ENCODE measurements at regions not wholly inside any gene's neighbourhood (a gene's known extent, or its start where the extent isn't known, plus 50 kb on each side); places are given as distances from the start of the nearest gene placed in this dataset.

DNA sequence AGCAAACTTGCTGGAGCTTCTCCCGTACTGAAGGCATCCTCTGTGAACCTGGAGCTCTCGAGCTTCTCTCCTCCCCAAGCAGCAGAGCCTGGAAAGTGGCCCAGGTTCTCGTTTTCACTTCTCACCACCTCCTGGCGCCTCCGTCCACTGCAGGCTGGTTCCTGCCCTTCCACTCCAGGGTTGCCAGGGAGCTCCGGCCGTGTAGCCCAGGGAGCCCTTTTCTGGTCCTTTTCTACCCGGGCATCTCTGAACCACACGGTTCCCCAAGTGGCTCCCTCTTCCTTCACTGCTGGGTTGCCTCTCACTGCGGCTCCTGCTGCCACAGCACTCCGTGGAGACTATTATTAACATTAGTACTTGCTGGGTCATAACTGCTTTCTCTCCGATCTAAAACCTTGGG is 208.6 kb upstream of the PPP2R2D start:
- Histone ChIP-seq H3K36me3 (ENCODE audit: insufficient read depth, low read length) (no peaks in the 10 kb centered on the region), H3K4me3 (ENCODE audit: low read length) (no peak overlapping the region), H3K27me3 (ENCODE audit: insufficient read depth, low read depth, low read length) (no peaks in the 10 kb centered on the region), H3K9me2 (ENCODE audit: insufficient read depth, low read length) (no peaks in the 10 kb centered on the region), H3F3A (ENCODE audit: insufficient read depth, low read length, poor library complexity, severe bottlenecking) (no peaks in the 10 kb centered on the region), H3K79me2 (replicated peaks; ENCODE audit: insufficient read depth, low read length) (no peaks in the 10 kb centered on the region), H4K20me1 (ENCODE audit: insufficient read depth) (no peaks in the 10 kb centered on the region), H3K9ac (ENCODE audit: low read length) (no peak overlapping the region), H3K27ac (ENCODE audit: low read length) (no peak overlapping the region), H3K9me3 (ENCODE audit: low read length) (no peaks in the 10 kb centered on the region), H2AFZ (ENCODE audit: low read depth, low read length) (no peak overlapping the region), H3K4me2 (ENCODE audit: low read length) (no peak overlapping the region)
- TF ChIP-seq EP300 (conservative IDR thresholded peaks at IDR 0.05; ENCODE audit: poor library complexity, severe bottlenecking) (no peak), TAF1 (IDR thresholded peaks at IDR 0.05; ENCODE audit: low read depth) (no peak), POLR2AphosphoS5 (IDR thresholded peaks at IDR 0.05) (no peak), CTCF (IDR thresholded peaks at IDR 0.05; ENCODE audit: poor library complexity, severe bottlenecking) (no peak), SMC3 (conservative IDR thresholded peaks at IDR 0.05; ENCODE audit: poor library complexity) (no peak), EZH2 (IDR thresholded peaks at IDR 0.05; ENCODE audit: borderline replicate concordance, insufficient read depth, low read length, poor library complexity, severe bottlenecking) (no peak), MXI1 (conservative IDR thresholded peaks at IDR 0.05; ENCODE audit: poor library complexity, severe bottlenecking) (no peak), RAD21 (conservative IDR thresholded peaks at IDR 0.05) (no peak)
- TF ChIP-seq, protein P1, sequence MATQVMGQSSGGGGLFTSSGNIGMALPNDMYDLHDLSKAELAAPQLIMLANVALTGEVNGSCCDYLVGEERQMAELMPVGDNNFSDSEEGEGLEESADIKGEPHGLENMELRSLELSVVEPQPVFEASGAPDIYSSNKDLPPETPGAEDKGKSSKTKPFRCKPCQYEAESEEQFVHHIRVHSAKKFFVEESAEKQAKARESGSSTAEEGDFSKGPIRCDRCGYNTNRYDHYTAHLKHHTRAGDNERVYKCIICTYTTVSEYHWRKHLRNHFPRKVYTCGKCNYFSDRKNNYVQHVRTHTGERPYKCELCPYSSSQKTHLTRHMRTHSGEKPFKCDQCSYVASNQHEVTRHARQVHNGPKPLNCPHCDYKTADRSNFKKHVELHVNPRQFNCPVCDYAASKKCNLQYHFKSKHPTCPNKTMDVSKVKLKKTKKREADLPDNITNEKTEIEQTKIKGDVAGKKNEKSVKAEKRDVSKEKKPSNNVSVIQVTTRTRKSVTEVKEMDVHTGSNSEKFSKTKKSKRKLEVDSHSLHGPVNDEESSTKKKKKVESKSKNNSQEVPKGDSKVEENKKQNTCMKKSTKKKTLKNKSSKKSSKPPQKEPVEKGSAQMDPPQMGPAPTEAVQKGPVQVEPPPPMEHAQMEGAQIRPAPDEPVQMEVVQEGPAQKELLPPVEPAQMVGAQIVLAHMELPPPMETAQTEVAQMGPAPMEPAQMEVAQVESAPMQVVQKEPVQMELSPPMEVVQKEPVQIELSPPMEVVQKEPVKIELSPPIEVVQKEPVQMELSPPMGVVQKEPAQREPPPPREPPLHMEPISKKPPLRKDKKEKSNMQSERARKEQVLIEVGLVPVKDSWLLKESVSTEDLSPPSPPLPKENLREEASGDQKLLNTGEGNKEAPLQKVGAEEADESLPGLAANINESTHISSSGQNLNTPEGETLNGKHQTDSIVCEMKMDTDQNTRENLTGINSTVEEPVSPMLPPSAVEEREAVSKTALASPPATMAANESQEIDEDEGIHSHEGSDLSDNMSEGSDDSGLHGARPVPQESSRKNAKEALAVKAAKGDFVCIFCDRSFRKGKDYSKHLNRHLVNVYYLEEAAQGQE (IDR thresholded peaks at IDR 0.05; ENCODE audit: borderline replicate concordance) = no peak

DNA sequence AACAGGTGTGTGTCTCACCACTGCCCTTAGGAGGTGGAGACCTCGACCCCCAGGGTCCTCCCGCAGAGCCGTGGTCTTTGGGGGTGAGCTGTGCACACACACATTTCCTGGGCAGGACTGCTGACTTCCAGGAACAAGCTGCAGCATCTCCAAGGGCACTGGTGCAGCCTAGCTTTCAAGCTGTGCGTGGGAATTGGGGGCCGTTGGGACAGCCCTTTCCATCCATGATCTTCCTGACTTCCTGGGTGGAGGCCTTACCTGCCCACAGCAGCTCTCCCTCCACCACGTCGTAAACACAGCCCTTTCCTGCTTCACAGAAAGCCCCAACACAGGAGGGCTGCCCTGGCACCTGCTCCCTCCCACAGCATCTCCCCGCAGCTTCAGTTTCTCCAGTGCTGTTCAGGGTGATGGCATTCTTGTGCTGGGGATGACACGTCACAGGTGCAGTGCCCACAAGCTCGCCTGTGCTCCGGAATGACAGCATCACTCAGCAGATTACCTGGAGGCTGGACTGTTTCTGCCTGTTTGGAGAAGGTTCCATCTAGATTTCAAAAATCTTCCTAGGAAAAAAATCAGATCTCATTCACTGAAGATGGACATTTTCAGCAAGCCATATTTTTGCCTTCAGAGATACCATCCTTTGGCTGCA is 208.0 kb upstream of the PPP2R2D start:
- no peak overlapping the region for H3K4me2 ChIP-seq (ENCODE audit: low read length)
- TF ChIP-seq MXI1 (conservative IDR thresholded peaks at IDR 0.05; ENCODE audit: poor library complexity, severe bottlenecking) = no peak
- no peak for TF ChIP-seq TAF1 (IDR thresholded peaks at IDR 0.05; ENCODE audit: low read depth)
- TF ChIP-seq CTCF (IDR thresholded peaks at IDR 0.05; ENCODE audit: poor library complexity, severe bottlenecking) = no peak
- TF ChIP-seq EZH2 (IDR thresholded peaks at IDR 0.05; ENCODE audit: borderline replicate concordance, insufficient read depth, low read length, poor library complexity, severe bottlenecking) = no peak
- no peak for TF ChIP-seq SMC3 (conservative IDR thresholded peaks at IDR 0.05; ENCODE audit: poor library complexity)
- TF ChIP-seq, protein P1 (IDR thresholded peaks at IDR 0.05; ENCODE audit: borderline replicate concordance) = no peak
- TF ChIP-seq POLR2AphosphoS5 (IDR thresholded peaks at IDR 0.05) = no peak
- no peak for TF ChIP-seq EP300 (conservative IDR thresholded peaks at IDR 0.05; ENCODE audit: poor library complexity, severe bottlenecking)
- no peak for TF ChIP-seq RAD21 (conservative IDR thresholded peaks at IDR 0.05)
- no peaks in the 10 kb centered on the region for H3K27me3 ChIP-seq (ENCODE audit: insufficient read depth, low read depth, low read length)
- H2AFZ ChIP-seq (ENCODE audit: low read depth, low read length) = no peak overlapping the region
- H3K9me3 ChIP-seq (ENCODE audit: low read length) = no peaks in the 10 kb centered on the region
- no peak overlapping the region for H3K4me3 ChIP-seq (ENCODE audit: low read length)
- H3K9ac ChIP-seq (ENCODE audit: low read length) = no peak overlapping the region
- H3K36me3 ChIP-seq (ENCODE audit: insufficient read depth, low read length) = no peaks in the 10 kb centered on the region
- no peaks in the 10 kb centered on the region for H3K79me2 ChIP-seq (replicated peaks; ENCODE audit: insufficient read depth, low read length)
- H3K9me2 ChIP-seq (ENCODE audit: insufficient read depth, low read length) = no peaks in the 10 kb centered on the region
- no peak overlapping the region for H3K27ac ChIP-seq (ENCODE audit: low read length)
- no peaks in the 10 kb centered on the region for H4K20me1 ChIP-seq (ENCODE audit: insufficient read depth)
- no peaks in the 10 kb centered on the region for H3F3A ChIP-seq (ENCODE audit: insufficient read depth, low read length, poor library complexity, severe bottlenecking)
